NCI-H2081 treated with DMSO at 0.1 percent for 48 hours (cell line): ENCODE measurements at regions not wholly inside any gene's neighbourhood (a gene's known extent, or its start where the extent isn't known, plus 50 kb on each side); places are given as distances from the start of the nearest gene placed in this dataset.

Experiments
- DNase-seq: peaks from one replicate; lab custom pipeline; 2025; lab: John Stamatoyannopoulos, UW

DNA sequence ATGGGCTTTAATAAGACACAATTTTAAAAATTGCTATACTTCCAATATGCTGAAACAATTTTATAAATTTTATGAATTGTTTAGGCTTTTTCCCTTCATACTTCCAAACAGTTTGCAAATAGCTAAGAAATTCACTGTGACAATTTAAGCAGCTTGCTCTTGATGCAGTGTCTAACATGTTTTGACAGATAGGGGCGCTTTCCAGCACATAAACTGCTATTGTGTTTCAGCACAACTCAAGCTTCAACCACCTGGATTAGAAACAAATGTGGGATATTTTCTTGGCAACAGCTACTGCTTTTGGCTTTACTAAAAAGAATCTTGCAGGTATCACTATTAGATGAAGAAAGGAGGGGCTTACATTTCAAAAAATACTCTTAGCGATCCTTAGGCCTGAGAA lies 565.8 kb upstream of the DPPA4 start:
- no peak for DNase-seq

DNA sequence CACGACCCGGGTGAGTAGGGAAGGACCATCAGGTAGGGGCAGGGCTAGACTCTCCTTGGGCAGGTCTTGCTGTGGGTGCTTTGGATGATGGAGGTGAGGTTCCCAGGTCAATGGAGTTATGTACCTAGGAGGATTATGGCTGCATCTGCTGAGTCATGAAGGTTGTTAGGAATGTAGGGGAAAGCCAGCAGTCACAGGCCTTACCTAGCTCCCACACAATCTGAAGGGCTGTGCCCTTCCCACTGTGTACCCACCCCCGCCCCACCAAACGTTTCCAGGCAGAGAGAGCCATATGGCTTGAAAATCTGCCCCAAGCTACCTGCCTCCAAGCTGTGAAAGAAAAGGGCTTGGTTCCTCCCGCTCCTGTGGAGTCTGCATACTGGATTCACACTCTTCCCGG lies 573.4 kb upstream of the DPPA4 start:
- no peak for DNase-seq

DNA sequence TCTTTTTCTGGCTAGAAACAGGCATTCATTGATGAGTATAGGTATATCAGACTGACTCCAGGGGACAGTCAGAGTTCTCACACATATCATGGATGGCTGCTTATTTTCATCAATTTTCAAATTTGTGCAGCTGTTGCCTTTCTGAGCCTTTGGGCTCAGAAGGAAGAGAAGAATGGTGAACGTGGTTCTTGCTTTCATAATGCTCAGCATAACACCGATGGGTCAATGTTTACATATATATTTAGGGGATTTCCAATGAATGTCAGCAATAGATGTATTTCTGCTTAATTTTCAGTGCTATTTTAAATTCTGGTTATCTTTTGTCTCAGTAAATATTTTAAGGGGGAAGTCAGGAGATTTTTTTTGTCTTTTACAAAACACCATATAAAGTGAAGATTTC lies 581.4 kb upstream of the DPPA4 start:
- DNase-seq, result no peak

DNA sequence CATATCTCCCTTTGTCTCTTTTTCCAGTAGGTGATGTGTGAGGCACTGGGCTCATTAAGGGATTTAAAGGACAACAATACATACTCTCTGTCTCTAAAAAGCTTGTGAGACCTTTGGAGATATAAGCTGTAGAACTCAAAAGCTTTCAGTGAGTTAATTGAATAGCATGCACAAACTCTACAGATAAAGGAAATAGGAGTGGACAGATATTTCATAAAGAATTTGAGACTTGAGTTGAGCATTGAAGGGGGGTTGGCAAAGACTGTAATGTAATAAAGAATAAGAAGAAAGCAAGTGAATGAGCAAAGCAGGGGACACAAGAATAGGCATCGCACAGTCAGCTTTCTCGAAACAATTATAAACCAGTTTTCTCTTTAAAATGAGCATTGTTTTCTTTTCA lies 583.4 kb upstream of the DPPA4 start:
- no peak for DNase-seq

DNA sequence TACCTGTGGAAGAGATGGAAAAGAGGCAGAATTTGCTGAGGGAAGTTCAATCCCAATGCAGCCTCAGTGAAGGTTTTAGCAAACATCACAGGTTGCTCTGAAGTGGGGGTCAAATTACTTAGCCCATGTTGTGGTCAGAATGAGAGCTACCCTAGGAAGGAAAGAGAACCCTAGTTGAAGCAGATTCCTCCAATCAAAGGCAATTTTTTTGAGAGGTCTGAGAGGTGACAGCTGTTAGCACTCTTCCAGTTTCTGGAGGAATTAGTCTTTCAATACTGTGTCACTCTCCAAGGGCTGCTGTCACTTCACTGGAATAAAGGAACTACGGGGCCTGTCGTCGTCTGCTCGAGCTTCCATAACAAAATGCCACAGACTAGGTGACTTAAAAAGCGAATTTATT lies 584.2 kb upstream of the DPPA4 start:
- DNase-seq, result no peak

DNA sequence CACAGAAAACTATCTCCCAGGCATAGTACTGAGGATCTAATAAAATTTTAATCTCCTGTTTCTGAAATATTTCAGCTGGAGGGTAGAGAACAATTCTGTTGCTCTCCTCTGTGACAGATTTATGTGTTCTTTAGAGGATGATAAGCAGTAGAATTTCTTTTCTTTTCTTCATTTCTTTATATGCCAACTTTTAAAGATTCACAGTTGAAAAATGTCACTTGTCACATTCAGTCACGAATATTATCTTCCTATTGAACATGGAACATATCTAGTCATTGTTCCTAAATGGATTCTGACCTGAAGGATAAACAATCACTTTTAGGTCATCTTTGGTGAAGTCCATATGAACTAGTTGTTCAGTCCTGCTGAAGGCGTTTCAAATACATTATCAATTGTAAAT lies 585.5 kb upstream of the DPPA4 start:
- no peak for DNase-seq

DNA sequence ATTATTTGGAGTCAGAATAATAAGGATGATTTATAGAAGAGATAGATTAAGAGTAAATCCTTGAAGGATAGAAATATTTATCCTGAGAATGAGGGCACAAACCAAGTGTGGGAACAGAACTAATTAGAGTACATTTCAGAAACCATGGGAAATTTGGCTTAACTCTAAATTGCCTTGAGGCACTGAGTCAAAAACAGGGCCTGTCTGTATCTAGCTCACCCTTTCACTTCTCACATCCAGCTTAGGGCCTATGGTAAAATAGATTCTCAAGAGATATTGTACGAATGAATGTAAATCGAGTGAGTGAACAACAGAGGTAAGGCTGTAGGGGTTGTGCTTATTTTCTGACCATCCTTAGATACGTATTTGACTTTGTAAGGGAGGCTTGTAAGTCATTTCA lies 586.1 kb upstream of the DPPA4 start:
- no peak for DNase-seq

DNA sequence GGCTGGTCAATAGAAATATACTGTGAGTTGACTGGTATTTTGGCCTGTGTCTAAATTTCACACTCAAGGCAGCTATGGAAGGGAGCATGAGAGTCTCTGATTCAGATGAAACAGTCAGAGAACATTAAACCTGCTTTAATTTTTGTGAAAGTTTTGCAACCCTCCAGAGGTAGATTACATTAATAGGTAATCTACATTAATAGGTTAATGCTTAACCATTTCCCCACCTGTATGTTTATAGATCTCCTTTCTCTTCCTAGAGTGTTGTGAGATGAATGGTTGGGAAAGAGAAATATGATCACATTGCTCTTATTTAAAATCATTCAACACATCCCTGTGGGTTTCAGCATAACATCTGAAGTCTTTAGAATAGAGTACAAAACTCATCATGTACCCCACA lies 586.9 kb upstream of the DPPA4 start:
- DNase-seq, result no peak

DNA sequence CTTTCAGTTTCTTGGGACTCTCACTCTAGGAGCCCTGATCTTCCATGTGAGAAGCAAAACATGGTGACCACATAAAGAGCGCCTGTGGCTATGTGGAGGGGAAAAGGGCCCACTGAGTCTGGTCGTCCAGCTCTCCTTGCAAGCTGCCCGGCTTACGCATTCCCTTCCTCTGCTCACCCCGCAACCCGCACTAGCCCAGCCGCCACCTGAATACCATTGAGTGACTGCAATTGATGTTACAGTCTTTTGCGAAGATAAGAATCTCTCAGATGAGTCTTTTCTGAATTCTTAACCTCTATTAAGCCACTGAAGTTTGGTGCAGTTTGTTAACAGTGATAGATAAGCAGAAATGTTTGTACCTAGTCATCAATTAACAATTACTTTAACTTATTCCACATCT lies 589.0 kb upstream of the DPPA4 start:
- DNase-seq, result no peak

DNA sequence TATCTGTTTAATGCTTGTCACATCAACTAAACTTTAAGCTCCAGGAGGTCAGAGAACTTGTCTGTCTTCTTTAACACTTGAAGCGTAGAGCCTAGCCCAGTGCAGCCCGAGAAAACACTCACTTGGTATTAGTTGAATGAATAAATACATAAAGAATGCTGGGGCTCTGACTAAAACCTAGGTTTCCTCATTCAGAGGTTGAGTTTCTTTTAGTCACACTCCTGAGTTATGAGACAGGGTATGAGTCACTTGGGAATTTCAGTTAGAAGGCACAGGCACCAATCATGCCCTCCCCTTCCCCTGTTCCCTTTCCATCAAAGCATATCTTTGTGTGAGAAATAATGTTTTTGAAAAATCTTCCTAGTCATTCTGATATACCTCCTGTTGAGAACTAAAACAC lies 589.8 kb upstream of the DPPA4 start:
- no peak for DNase-seq

DNA sequence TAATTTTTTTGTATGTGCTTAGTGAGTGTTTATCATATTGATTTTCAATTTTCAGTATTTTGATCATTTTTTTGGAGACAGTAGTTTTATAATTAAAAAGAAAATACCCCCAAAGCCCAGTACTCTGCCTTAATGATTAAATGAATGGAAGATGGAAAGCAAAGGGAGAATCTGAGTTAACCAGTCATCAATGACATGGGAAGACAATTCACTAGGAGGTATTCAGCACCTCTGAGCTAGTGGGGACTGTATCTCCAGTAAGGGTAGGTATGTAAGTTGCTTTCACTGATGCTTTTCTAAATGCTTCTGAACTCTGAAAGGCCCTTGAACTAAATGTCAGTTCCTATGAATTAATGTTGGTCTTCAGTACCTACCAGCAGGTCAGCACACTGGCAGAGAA lies 590.4 kb upstream of the DPPA4 start:
- no peak for DNase-seq

DNA sequence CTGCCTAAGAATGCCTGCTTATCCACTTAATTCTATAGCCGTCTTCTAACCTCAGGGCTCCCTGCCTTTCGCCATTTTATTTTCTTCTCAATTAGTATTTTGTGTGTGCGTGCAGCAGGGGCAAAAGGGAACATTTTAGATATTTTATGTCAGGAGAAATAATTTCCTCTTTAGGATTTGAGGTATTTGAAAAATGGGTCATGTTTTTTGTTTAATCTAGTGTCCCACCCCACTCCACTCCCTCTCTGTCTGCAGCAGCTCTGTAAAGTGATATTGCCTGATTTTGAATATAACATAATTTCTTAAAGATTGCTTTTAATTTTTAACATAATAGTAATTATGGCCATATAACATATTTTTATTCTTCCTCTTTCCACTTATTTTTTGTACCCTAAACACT lies 593.2 kb upstream of the DPPA4 start:
- no peak for DNase-seq

DNA sequence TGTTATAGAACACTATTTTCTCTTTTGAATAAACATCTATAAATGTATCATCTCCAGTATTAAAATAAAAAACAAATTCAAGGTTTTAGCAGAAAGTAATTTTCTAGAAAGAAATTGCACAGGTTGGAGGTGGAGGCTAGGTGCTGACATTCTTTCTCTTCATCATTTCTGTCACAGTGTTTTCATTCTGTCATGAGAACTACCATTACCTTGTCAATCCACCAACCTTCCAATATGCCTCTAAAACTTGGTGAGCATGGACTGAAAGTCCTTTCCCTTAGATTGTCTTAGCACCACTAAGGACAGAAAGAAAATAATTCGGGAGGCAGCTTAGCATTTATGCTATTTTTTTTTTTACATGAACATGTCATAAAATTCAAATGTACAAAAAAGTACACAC lies 596.2 kb upstream of the DPPA4 start:
- no peak for DNase-seq

DNA sequence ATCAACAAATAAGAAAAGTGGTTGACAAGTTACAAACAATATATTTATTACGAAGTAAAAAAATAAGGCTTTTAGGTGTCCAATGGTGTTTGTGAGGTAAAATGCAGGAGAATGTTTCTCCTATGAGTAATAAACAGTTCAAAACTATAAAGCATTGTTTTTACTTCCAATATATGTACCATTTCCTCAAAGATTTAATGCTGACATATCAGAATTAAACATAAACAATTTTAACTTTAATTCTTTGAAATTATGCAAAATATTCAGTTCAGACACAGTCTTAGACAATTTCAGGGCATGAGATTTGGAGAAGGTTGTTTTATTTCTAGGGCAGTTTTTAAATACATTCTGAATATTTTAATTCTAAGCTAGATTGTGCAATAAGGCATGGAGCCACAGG lies 602.5 kb upstream of the DPPA4 start:
- DNase-seq, result no peak

DNA sequence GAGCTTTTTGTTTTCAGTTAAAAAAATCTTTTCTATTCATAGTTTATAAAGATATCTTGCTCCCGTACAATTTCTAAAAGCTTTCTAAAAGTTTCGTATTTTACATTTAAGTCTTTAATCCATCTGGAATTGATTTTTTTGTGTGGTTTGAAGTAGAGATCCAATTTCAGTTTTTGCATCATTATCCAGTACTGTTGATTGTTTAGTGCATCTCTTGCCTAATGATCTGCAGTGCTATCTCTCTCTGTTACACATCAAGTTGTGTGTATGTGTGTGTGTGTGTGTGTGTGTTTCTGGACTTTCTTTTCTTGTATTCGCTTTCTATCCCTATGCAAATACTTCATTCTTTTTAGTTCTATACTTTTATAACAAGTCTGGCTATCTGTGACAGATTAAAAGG lies 605.8 kb upstream of the DPPA4 start:
- no peak for DNase-seq

DNA sequence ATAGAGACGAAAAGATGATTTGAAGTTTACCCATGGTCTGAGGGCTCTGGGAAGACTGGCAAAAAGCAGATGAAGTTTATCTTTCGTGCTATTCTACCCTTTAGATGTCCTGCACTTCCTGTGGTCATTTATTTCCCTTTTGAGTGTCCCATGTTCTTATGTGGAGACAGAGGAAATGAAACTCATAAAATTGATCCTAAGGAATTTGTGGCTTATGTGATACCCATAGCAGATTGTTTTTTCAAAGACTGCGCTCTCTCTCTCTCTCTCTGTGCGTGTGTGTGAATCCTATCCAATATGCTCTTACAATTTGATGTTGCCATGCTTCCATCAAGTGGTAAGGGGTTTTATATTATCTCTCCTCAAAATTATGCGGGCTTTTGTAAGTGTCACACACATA lies 607.5 kb upstream of the DPPA4 start:
- no peak for DNase-seq

DNA sequence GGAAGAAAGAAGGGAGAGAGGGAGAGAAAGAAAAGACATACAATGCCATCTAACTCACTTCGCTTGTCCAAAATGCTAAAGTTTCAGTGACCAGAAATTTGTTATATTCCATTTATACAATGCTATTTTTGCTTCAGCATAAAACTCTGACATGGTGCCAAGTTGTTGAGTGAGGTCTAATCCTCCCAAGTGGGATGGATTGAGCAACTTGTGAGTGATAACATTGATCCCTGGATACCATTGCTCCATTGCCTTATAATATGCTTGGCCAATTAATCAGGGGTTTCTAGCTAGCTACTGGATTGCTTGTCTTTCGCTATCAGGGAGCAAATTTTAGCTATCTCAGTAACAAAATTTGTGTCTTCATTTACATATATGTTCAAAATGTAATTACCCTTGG lies 615.6 kb upstream of the DPPA4 start:
- DNase-seq, result no peak

DNA sequence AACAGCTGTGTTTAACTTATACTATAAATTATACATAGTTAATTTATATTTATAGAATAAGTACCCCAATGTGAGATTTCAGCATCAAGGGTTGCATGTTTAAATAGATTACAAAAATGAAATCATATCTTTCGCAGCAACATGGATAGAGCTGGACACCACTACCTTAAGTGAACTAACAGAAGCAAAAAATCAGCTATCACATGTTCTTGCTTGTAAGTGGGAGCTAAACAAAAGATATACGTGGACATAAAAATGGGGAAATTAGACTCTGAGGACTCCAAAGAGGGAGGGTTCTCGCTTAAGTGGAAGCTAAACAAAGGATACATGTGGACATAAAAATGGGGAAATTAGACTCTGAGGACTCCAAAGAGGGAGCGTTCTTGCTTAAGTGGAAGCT lies 626.5 kb upstream of the DPPA4 start:
- DNase-seq, result peak; percentile 32

DNA sequence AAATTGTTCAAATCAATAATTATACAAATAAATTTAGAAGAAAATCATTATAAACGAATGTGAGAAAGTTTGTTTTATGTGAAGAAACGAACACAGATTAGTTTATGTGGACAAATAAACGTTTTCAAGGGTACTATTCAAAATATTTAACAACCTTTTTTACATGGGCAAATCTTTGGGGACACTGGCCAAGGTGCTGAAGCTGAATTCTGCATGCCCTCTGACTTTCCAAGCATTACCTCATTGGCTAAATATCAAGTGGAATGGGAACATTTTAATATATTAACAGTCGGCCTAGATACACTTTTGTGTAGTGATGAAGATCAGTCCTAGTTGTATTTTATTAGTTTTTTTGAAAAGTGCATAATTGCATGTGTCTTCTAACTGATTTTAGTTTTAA lies 636.4 kb upstream of the DPPA4 start:
- DNase-seq, result no peak

DNA sequence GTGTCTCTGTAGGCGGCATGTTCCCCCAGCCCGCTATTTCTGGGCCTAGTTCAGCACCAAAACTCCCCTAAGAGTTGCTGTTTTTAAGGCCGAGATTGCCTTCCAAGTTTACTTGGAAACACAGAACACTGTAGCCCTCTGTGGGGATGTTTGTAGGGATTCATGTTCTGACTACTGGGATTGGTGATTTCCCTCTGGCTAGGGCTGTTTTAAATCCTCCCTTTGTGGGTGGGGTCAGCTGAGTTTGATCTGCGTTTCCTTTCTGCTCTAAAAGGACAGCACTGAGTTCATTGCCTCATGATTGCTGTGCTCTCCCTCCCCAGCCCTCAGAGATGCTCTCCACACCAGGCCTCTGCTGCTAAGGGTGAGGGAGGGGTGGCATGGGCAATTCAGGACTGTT lies 640.6 kb upstream of the DPPA4 start:
- DNase-seq, result no peak

DNA sequence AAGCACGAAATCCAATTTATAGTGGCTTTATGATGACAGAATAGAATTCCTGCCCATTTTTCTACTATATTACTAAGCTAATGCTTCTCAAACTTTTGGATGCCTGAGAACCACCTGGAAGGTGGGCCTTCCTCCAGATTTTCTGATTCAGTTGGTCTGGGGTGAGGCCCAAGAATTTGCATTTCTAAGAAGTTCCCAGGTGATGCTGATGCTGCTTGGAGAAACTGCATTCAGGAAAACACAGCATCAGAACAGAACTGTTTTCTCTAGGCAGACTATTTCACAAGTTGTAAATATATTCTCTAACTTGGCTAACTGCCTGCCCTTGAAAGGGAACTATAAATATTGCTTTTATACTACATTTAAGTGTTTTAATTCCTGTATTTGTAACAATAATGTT lies 644.9 kb upstream of the DPPA4 start:
- no peak for DNase-seq

DNA sequence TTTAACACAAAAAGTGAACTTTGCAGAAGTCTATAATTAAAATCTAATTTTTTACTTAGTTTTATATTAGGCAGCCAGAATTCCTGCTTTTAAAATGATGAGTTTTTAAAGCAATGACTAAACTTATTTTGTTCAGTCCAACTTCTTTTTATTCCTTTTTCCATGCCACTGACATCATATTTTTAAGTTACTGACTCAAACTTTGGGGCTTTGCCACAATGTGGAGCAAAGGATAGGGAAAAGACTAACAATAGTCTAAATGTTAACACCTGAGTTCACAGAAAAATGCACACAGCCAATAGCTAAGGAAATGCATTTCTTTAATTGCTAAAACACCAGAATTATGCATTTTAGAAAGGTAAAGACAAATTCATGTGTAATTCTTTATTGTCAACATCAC lies 647.6 kb upstream of the DPPA4 start:
- DNase-seq, result no peak

DNA sequence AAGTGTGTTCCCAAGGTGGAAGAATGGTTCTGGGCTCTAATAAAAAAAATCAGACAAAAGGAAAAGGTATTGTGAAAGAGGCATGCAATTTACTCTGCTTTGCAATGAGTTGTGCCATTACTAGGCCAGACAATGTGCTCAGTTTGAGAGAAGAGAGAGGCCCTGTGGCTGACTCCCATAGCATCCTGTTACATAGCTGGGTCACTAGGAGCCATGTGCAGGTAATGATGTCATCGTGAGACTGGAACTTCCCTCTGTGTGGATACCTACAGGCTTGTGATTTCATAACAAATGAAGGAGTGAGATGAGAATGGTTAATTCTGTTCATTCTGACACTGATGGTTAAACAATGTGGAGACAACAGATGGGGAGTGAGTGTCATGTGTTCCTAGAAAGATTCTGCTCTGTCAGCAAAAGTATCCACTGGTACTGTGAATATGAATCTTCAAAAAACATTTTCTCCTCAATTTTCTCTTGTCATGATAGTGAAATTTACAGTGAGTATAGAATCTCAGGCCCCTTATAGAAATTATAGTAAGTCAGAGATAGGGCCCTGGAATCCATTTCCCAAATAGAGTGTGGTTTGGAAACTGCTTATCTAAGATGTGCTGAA lies 648.7 kb upstream of the DPPA4 start:
- DNase-seq, result no peak

DNA sequence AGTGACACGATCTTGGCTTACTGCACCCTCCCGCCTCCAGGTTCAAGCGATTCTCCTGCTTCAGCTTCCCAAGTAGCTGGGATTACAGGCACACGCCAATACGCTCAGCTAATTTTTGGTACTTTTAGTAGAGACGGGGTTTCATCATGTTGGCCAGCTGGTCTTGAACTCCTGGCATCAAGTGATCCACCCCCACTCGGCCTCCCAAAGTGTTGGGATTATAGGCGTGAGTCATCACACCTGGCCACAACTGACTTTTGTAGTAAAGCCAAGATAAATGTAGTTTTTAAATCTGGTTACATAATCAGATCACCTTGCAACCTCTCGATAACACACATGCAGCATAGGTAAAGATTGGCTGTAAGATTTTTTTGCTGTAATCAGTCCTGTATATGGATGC lies 657.5 kb upstream of the DPPA4 start:
- no peak for DNase-seq

DNA sequence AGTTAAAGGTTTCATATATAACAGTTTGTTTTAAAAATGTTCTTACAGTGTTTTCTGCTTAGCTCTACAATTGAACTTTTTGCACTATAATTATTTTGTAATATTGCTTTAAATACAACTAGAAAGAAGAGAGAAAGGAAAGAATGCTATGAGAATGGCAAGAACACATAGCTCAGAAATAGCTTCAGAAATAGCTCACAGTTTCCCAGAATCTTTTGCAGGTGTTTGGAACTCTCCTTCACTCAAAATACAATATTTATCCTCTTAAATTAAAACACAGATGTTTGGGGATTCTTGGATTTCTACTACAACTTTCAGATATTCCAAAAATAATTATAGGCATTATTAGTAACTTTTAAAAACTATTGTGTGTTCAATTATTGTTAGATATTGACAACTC lies 658.0 kb upstream of the DPPA4 start:
- DNase-seq, result no peak
